GM18907 (cell line): ENCODE measurements at regions not wholly inside any gene's neighbourhood (a gene's known extent, or its start where the extent isn't known, plus 50 kb on each side); places are given as distances from the start of the nearest gene placed in this dataset.

ENCODE experiments used
- ATAC-seq: cut with Tn5 transposase; IDR thresholded peaks from one replicate; pipeline ENCODE4 v1.9.1; 2021; ENCODE audit warnings: mild to moderate bottlenecking, moderate library complexity; ENCODE audit not compliant: unreplicated experiment

- ATAC-seq: no peak
Measured at GRCh38 chr12:87121896-87122295, 865.7 kb upstream of the MGAT4C start.

- ATAC-seq: no peak
Measured at GRCh38 chr12:87120440-87120839, 864.2 kb upstream of the MGAT4C start.

- ATAC-seq: no peak
Measured at GRCh38 chr12:87119713-87120112, 863.5 kb upstream of the MGAT4C start.

- ATAC-seq: no peak
Measured at GRCh38 chr12:87117526-87117925, 861.3 kb upstream of the MGAT4C start.

GRCh38 chr12:87116780-87117179 lies 860.6 kb upstream of the MGAT4C start:
- ATAC-seq: no peak

- no peak for ATAC-seq
Measured at GRCh38 chr12:87112571-87113345, 856.6 kb upstream of the MGAT4C start.

GRCh38 chr12:87107766-87108165 lies 851.6 kb upstream of the MGAT4C start:
- no peak for ATAC-seq

- no peak for ATAC-seq
Measured at GRCh38 chr12:87107270-87107669, 851.1 kb upstream of the MGAT4C start.

GRCh38 chr12:87096082-87096585 lies 839.9 kb upstream of the MGAT4C start:
- no peak for ATAC-seq

- no peak for ATAC-seq
Measured at GRCh38 chr12:87094356-87094755, 838.2 kb upstream of the MGAT4C start.

GRCh38 chr12:87092421-87092820 lies 836.2 kb upstream of the MGAT4C start:
- no peak for ATAC-seq

- ATAC-seq: no peak
Measured at GRCh38 chr12:87086118-87086891, 830.1 kb upstream of the MGAT4C start.

GRCh38 chr12:87085286-87085685 lies 829.1 kb upstream of the MGAT4C start:
- no peak for ATAC-seq

- no peak for ATAC-seq
Measured at GRCh38 chr12:87082756-87083155, 826.6 kb upstream of the MGAT4C start.

- no peak for ATAC-seq
Measured at GRCh38 chr12:87074781-87075180, 818.6 kb upstream of the MGAT4C start.

GRCh38 chr12:87066326-87066725 lies 810.1 kb upstream of the MGAT4C start:
- no peak for ATAC-seq

- no peak for ATAC-seq
Measured at GRCh38 chr12:87059231-87059630, 803.0 kb upstream of the MGAT4C start.

- no peak for ATAC-seq
Measured at GRCh38 chr12:87054226-87054625, 798.0 kb upstream of the MGAT4C start.

GRCh38 chr12:87051621-87052020 lies 795.4 kb upstream of the MGAT4C start:
- ATAC-seq: no peak

- ATAC-seq: no peak
Measured at GRCh38 chr12:87047691-87048090, 791.5 kb upstream of the MGAT4C start.

GRCh38 chr12:87039536-87039935 lies 783.3 kb upstream of the MGAT4C start:
- no peak for ATAC-seq

GRCh38 chr12:87038098-87038497 lies 781.9 kb upstream of the MGAT4C start:
- no peak for ATAC-seq
